ENCODE measurements at regions not wholly inside any gene's neighbourhood (a gene's known extent, or its start where the extent isn't known, plus 50 kb on each side); places are given as distances from the start of the nearest gene placed in this dataset.

GRCh38 chr10:78363190-78363589, 329.5 kb downstream of the RPS24 start:
- TF ChIP-seq EP300 (IDR thresholded peaks at IDR 0.05; ENCODE audit: borderline replicate concordance): no peak
- TF ChIP-seq EGR1 (IDR thresholded peaks at IDR 0.05): no peak
- TF ChIP-seq, protein P1, sequence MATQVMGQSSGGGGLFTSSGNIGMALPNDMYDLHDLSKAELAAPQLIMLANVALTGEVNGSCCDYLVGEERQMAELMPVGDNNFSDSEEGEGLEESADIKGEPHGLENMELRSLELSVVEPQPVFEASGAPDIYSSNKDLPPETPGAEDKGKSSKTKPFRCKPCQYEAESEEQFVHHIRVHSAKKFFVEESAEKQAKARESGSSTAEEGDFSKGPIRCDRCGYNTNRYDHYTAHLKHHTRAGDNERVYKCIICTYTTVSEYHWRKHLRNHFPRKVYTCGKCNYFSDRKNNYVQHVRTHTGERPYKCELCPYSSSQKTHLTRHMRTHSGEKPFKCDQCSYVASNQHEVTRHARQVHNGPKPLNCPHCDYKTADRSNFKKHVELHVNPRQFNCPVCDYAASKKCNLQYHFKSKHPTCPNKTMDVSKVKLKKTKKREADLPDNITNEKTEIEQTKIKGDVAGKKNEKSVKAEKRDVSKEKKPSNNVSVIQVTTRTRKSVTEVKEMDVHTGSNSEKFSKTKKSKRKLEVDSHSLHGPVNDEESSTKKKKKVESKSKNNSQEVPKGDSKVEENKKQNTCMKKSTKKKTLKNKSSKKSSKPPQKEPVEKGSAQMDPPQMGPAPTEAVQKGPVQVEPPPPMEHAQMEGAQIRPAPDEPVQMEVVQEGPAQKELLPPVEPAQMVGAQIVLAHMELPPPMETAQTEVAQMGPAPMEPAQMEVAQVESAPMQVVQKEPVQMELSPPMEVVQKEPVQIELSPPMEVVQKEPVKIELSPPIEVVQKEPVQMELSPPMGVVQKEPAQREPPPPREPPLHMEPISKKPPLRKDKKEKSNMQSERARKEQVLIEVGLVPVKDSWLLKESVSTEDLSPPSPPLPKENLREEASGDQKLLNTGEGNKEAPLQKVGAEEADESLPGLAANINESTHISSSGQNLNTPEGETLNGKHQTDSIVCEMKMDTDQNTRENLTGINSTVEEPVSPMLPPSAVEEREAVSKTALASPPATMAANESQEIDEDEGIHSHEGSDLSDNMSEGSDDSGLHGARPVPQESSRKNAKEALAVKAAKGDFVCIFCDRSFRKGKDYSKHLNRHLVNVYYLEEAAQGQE (IDR thresholded peaks at IDR 0.05; ENCODE audit: low read depth): no peak
- no peak for TF ChIP-seq TEAD4 (IDR thresholded peaks at IDR 0.05)
- TF ChIP-seq RAD21 (IDR thresholded peaks at IDR 0.05; ENCODE audit: low read depth): no peak
- TF ChIP-seq TCF12 (IDR thresholded peaks at IDR 0.05; ENCODE audit: low read depth): no peak
- TF ChIP-seq FOXM1 (IDR thresholded peaks at IDR 0.05; ENCODE audit: borderline replicate concordance, low read depth): no peak
- no peak for TF ChIP-seq CREB1 (IDR thresholded peaks at IDR 0.05; ENCODE audit: low read depth)
- no peak for TF ChIP-seq YY1 (IDR thresholded peaks at IDR 0.05; ENCODE audit: low read depth)
- TF ChIP-seq, protein P2, sequence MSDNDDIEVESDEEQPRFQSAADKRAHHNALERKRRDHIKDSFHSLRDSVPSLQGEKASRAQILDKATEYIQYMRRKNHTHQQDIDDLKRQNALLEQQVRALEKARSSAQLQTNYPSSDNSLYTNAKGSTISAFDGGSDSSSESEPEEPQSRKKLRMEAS (IDR thresholded peaks at IDR 0.05): no peak

Data from Ishikawa (cell line).